HPDE6-E6E7 (cell line): ENCODE measurements at regions not wholly inside any gene's neighbourhood (a gene's known extent, or its start where the extent isn't known, plus 50 kb on each side); places are given as distances from the start of the nearest gene placed in this dataset.

Experiments
- DNase-seq: peaks from one replicate; pipeline ENCODE4 v3.0.0; 2011; ENCODE audit warnings: missing footprints; ENCODE audit errors: extremely low spot score

GRCh38 chr2:21620771-21621170, 497.0 kb downstream of the TDRD15 start:
- no peak for DNase-seq

GRCh38 chr2:21627938-21628337, 504.2 kb downstream of the TDRD15 start:
- no peak for DNase-seq

- DNase-seq: no peak
Observed at GRCh38 chr2:21633015-21633414, 509.2 kb downstream of the TDRD15 start.

- no peak for DNase-seq
Observed at GRCh38 chr2:21633466-21633865, 509.7 kb downstream of the TDRD15 start.

GRCh38 chr2:21633911-21634310, 510.1 kb downstream of the TDRD15 start:
- DNase-seq: no peak

- no peak for DNase-seq
Observed at GRCh38 chr2:21640046-21640445, 516.3 kb downstream of the TDRD15 start.

- DNase-seq: no peak
Observed at GRCh38 chr2:21642647-21643046, 518.9 kb downstream of the TDRD15 start.

GRCh38 chr2:21643180-21643579, 519.4 kb downstream of the TDRD15 start:
- no peak for DNase-seq

GRCh38 chr2:21644266-21644665, 520.5 kb downstream of the TDRD15 start:
- no peak for DNase-seq

- no peak for DNase-seq
Observed at GRCh38 chr2:21646345-21646744, 522.6 kb downstream of the TDRD15 start.

- DNase-seq: no peak
Observed at GRCh38 chr2:21650569-21650968, 526.8 kb downstream of the TDRD15 start.

GRCh38 chr2:21655136-21655535, 531.4 kb downstream of the TDRD15 start:
- no peak for DNase-seq

GRCh38 chr2:21656330-21657075, 532.7 kb downstream of the TDRD15 start:
- DNase-seq: no peak

- no peak for DNase-seq
Observed at GRCh38 chr2:21657445-21657844, 533.7 kb downstream of the TDRD15 start.

GRCh38 chr2:21658269-21658668, 534.5 kb downstream of the TDRD15 start:
- no peak for DNase-seq

GRCh38 chr2:21658907-21659477, 535.2 kb downstream of the TDRD15 start:
- DNase-seq: no peak

GRCh38 chr2:21664083-21664482, 540.3 kb downstream of the TDRD15 start:
- DNase-seq: no peak

- DNase-seq: no peak
Observed at GRCh38 chr2:21667638-21668037, 543.9 kb downstream of the TDRD15 start.

GRCh38 chr2:21668078-21668710, 544.4 kb downstream of the TDRD15 start:
- no peak for DNase-seq

GRCh38 chr2:21676041-21676440, 552.3 kb downstream of the TDRD15 start:
- no peak for DNase-seq

GRCh38 chr2:21676676-21677075, 552.9 kb downstream of the TDRD15 start:
- DNase-seq: no peak

- DNase-seq: no peak
Observed at GRCh38 chr2:21683838-21684237, 560.1 kb downstream of the TDRD15 start.

- no peak for DNase-seq
Observed at GRCh38 chr2:21687589-21687988, 563.8 kb downstream of the TDRD15 start.
